ENCODE measurements at regions not wholly inside any gene's neighbourhood (a gene's known extent, or its start where the extent isn't known, plus 50 kb on each side); places are given as distances from the start of the nearest gene placed in this dataset.

- no peak overlapping the region for H3K4ac ChIP-seq (ENCODE audit: low read depth, low read length)
- Mint-ChIP-seq H3K27ac (peak overlapping the region in 2 of 3 experiments; percentile 36 to 53; a peak in 2 of 7 replicates), H3K36me3 (ENCODE audit: insufficient read depth in 1 of 3, low read depth in 3 of 3) (peaks cover 0 to 14% (median 9%) of the 10 kb centered on the region in 3 experiments; a peak in 4 of 7 replicates), H3K9me3 (peaks cover 9 to 10% of the 10 kb centered on the region in 2 experiments), H3K4me1 (peaks cover 16 to 17% of the 10 kb centered on the region in 2 experiments), H3K4me3 (peak overlapping the region; percentile 64 to 69), H3K27me3 (ENCODE audit: low read depth) (peaks cover 35% of the 10 kb centered on the region)
- peaks cover 2% of the 10 kb centered on the region; the same call in 1 of the 2 replicates for H3K4me1 ChIP-seq (ENCODE audit: insufficient read depth, low read length)
- DNase-seq, result peak; percentile 93
- H3K27ac ChIP-seq (ENCODE audit: insufficient read length, low read depth, low read length), result no peak overlapping the region
- H3K14ac ChIP-seq (ENCODE audit: insufficient read depth, low read length), result peak overlapping the region; percentile 74
- H3K9ac ChIP-seq (ENCODE audit: extremely low read depth, insufficient read length, low read length), result peak overlapping the region; percentile 2
- no peak overlapping the region for H2AFZ ChIP-seq (ENCODE audit: low read length)
- no peaks in the 10 kb centered on the region for H3K9me3 ChIP-seq (ENCODE audit: control insufficient read depth, low read depth, low read length)
- no peaks in the 10 kb centered on the region for H3K79me1 ChIP-seq (ENCODE audit: insufficient read depth, low read depth, low read length, poor library complexity, severe bottlenecking)
- H2BK15ac ChIP-seq (ENCODE audit: low read depth, low read length), result no peak overlapping the region
- no peak overlapping the region for H4K8ac ChIP-seq (replicated peaks; ENCODE audit: insufficient read length, low read depth, low read length)
- H2BK12ac ChIP-seq (ENCODE audit: insufficient read length, low read depth, low read length), result no peak overlapping the region
- H3K23me2 ChIP-seq (ENCODE audit: insufficient read length, low read depth, low read length, poor library complexity, severe bottlenecking), result peaks cover 4% of the 10 kb centered on the region
- H4K5ac ChIP-seq (ENCODE audit: insufficient read length, low read depth, low read length), result no peak overlapping the region
- no peak overlapping the region for H4K91ac ChIP-seq (ENCODE audit: insufficient read length, low read depth, low read length)
- no peak overlapping the region for H2BK5ac ChIP-seq (ENCODE audit: insufficient read length, low read length)
- TF ChIP-seq CTCF (conservative IDR thresholded peaks at IDR 0.05), result peak; percentile 72
- H3K4me2 ChIP-seq (ENCODE audit: insufficient read depth, insufficient read length, low read length), result peak overlapping the region; percentile 72
- no peak overlapping the region for H3T11ph ChIP-seq (ENCODE audit: low read length)
- H2AK5ac ChIP-seq (ENCODE audit: insufficient read length, low read length), result no peak overlapping the region
- no peak overlapping the region for H3K23ac ChIP-seq (ENCODE audit: insufficient read length, low read depth, low read length)
- no peaks in the 10 kb centered on the region for H4K20me1 ChIP-seq (ENCODE audit: control insufficient read depth, insufficient read depth, insufficient read length)
- H3K27me3 ChIP-seq (ENCODE audit: insufficient read depth, low read length), result no peaks in the 10 kb centered on the region
- no peak overlapping the region for H2BK120ac ChIP-seq (ENCODE audit: low read depth, low read length, poor library complexity, severe bottlenecking)
- H3K18ac ChIP-seq (ENCODE audit: insufficient read length, low read depth, low read length), result peak overlapping the region; percentile 53
- H3K79me2 ChIP-seq (ENCODE audit: insufficient read depth, low read length), result no peaks in the 10 kb centered on the region
- no peak overlapping the region for H2BK20ac ChIP-seq (ENCODE audit: low read depth, low read length, poor library complexity, severe bottlenecking)
- no peak overlapping the region for H3K56ac ChIP-seq (ENCODE audit: insufficient read length, low read depth, low read length)
- WGBS (ENCODE audit: extremely low coverage, insufficient read length, low lambda C conversion rate), result no CpG with 5 or more reads among the region's 100 CpGs
Observed at GRCh38 chr6:14210663-14211561, 93.3 kb downstream of the CD83 start.
